Activated CD8-positive, alpha-beta T cell treated with anti-CD3 and anti-CD28 coated beads, Interleukin-2, amount 10 ng/mL, durations not matched to agents 7 days and 5 days (primary cell): ENCODE measurements at regions not wholly inside any gene's neighbourhood (a gene's known extent, or its start where the extent isn't known, plus 50 kb on each side); places are given as distances from the start of the nearest gene placed in this dataset.

ENCODE experiments used
- ATAC-seq: fragments of 150-1000 bp; cut with Tn5 transposase; one replicate; pipeline ENCODE4 v1.10.0; 2021; ENCODE audit warnings: moderate library complexity
- CTCF ChIA-PET: fragments of 350-600 bp; sonication (Branson Sonifier 250); formaldehyde crosslinking; loops from one replicate; lab custom pipeline; 2021; ENCODE audit warnings: antibody characterized with exemption; lab: Charles Lee
- POLR2A ChIA-PET: fragments of 350-600 bp; sonication (Branson Sonifier 250); formaldehyde crosslinking; loops from one replicate; lab custom pipeline; 2021; ENCODE audit warnings: antibody characterized with exemption; lab: Charles Lee
- DNase-seq: peaks from one replicate; pipeline ENCODE4 v3.0.0-alpha.2; 2020
- H3K27ac Mint-ChIP-seq: one replicate; pipeline ENCODE4 v1.8.0; 2021; ENCODE audit warnings: mild to moderate bottlenecking, mixed read lengths
- H3K27me3 Mint-ChIP-seq: one replicate; pipeline ENCODE4 v1.8.0; 2021; ENCODE audit warnings: low read depth, mixed read lengths
- H3K36me3 Mint-ChIP-seq: one replicate; pipeline ENCODE4 v1.8.0; 2021; ENCODE audit warnings: low read depth, mixed read lengths
- H3K4me1 Mint-ChIP-seq: one replicate; pipeline ENCODE4 v1.8.0; 2021; ENCODE audit warnings: low read depth, mixed read lengths
- H3K4me3 Mint-ChIP-seq: one replicate; pipeline ENCODE4 v1.8.0; 2021; ENCODE audit warnings: mild to moderate bottlenecking, mixed read lengths
- H3K9me3 Mint-ChIP-seq: one replicate; pipeline ENCODE4 v1.8.0; 2022; ENCODE audit warnings: mixed read lengths; ENCODE audit not compliant: insufficient read depth

DNA sequence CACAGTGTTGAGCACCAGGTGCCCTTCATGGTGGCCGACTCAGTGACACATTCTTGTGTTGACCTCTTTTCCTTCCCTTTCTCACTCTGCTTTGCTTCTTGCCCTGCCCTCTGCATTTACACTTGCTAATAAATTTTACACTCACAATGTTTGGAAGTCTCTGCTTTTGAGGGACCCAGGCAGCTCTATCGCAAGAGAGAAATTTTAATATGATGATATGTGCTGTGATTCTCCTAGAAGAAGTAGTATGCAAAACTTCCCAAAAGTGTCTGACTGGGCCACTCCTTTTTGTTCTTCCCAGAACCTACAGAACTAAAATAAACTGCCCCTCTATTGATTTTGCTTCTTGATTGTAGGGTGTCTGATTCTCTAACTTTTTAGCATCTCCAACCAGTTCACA is 135.0 kb downstream of the IRS1 start:
- Mint-ChIP-seq H3K27me3 (peaks cover 10% of the 10 kb centered on the region), H3K4me1 (no peaks in the 10 kb centered on the region), H3K27ac (no peak overlapping the region), H3K4me3 (no peak overlapping the region), H3K9me3 (no peaks in the 10 kb centered on the region), H3K36me3 (no peaks in the 10 kb centered on the region)
- no peak for DNase-seq
- CTCF ChIA-PET: no interaction called here
- POLR2A ChIA-PET: no interaction called here
- ATAC-seq: no peak

DNA sequence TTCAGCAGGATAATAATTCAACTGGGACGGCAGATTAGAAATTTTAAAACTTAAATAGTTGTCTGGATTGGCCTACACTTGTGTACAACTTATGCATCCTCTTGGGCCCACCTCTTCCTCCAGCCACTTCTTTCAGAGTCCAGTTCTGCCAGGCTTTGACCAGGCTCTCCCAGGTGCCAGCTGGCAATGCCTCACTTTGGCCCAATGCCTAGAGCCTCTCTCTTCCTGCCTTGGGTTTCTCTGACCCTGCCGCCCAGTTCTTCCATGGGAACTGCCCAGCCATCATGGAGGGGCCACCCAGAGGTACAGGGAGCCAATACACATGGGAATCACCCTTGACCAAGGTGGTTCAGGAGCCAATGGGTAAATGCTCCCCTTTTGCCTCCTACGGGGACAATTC is 135.5 kb downstream of the IRS1 start:
- no peaks in the 10 kb centered on the region for H3K9me3 Mint-ChIP-seq
- no peak overlapping the region for H3K4me3 Mint-ChIP-seq
- DNase-seq (no peak), ATAC-seq (no peak)
- no peak overlapping the region for H3K27ac Mint-ChIP-seq
- peaks cover 7% of the 10 kb centered on the region for H3K27me3 Mint-ChIP-seq
- no peaks in the 10 kb centered on the region for H3K4me1 Mint-ChIP-seq
- CTCF ChIA-PET: no interaction called here
- H3K36me3 Mint-ChIP-seq: no peaks in the 10 kb centered on the region
- POLR2A ChIA-PET: no interaction called here

DNA sequence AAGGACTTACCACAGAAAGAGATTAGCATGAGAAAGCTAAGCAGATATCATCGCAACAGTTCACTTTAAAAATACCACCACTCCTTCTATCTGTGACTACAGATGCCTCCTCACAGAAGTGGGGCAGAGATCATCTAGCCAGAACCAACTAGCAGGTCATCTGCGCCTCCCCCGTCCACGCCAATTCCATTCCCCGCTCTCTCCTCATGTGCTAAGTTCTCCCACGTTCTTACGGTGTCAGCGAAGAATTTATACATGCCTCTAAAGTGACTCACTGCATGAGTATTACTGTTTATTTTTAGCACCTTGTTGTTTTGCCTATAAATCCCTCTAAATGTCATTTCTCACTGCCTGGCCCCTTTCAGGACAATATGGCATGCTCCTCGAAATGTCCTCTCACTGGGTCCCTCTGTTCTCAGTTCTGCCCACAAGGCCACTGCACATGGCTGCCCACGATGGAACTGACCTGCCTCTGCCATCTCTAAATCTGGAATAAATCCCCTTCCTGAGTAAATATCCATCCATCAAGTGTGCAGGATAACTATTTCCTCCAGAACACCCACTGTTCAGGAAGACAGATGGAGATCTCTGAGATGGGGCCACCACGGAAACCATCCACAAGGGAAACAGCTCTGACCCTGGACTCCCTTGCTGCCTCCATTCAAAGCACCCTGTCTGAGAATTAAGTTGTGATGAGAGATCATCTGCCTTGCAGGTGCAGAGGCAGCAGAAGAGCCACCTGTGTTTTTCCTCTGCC is 137.7 kb downstream of the IRS1 start:
- no peaks in the 10 kb centered on the region for H3K9me3 Mint-ChIP-seq
- H3K4me3 Mint-ChIP-seq: no peak overlapping the region
- CTCF ChIA-PET: no interaction called here
- H3K27ac Mint-ChIP-seq: no peak overlapping the region
- peaks cover 2% of the 10 kb centered on the region for H3K4me1 Mint-ChIP-seq
- POLR2A ChIA-PET: no interaction called here
- no peak for DNase-seq
- no peaks in the 10 kb centered on the region for H3K36me3 Mint-ChIP-seq
- H3K27me3 Mint-ChIP-seq: peaks cover 5% of the 10 kb centered on the region
- ATAC-seq: no peak

DNA sequence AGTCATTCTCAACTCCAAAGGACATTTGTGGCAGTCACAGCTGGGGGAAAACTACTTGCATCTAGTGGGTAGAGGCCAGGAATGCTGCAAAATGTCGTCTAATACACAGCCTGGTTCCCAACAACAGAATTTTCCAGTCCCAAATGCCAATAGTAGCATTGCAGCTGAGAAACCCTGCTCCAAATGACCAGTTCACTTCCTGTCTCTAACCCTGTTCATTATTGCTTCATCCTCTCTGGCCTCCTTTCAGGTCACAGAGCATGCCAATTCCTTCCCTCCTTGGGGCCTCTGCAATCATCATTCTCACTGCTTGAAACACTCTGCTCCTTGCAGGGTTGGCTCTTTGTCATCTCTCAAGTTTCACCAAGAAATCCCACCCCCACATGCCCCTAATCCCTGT is 139.1 kb downstream of the IRS1 start:
- ChIA-PET CTCF (no interaction called here), POLR2A (no interaction called here)
- no peak overlapping the region for H3K27ac Mint-ChIP-seq
- no peaks in the 10 kb centered on the region for H3K9me3 Mint-ChIP-seq
- no peak overlapping the region for H3K4me3 Mint-ChIP-seq
- DNase-seq: no peak
- ATAC-seq: no peak
- peaks cover 5% of the 10 kb centered on the region for H3K27me3 Mint-ChIP-seq
- H3K36me3 Mint-ChIP-seq: no peaks in the 10 kb centered on the region
- H3K4me1 Mint-ChIP-seq: peaks cover 10% of the 10 kb centered on the region

DNA sequence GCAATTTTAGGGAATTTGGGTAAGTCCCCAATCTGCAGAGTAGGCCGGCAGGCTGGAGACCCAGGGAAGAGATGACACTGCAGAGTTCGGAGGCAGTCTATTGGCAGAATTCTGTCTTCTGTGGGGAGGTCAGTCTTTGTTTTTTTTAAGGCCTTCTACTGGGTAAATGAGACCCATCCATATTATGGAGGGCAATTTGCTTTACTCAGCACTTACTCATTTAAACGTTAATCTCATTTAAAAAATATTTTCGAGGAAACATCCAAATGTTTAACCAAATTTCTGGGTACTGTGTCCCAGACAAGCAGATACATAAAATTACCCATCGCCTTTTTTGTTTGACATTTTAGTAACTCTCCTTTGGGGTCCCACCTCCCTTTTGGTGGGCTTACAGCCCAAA is 139.5 kb downstream of the IRS1 start:
- Mint-ChIP-seq H3K4me1 (peaks cover 11% of the 10 kb centered on the region), H3K4me3 (no peak overlapping the region), H3K36me3 (no peaks in the 10 kb centered on the region), H3K27me3 (peaks cover 5% of the 10 kb centered on the region), H3K9me3 (no peaks in the 10 kb centered on the region), H3K27ac (no peak overlapping the region)
- ChIA-PET POLR2A (no interaction called here), CTCF (no interaction called here)
- ATAC-seq (no peak), DNase-seq (no peak)

DNA sequence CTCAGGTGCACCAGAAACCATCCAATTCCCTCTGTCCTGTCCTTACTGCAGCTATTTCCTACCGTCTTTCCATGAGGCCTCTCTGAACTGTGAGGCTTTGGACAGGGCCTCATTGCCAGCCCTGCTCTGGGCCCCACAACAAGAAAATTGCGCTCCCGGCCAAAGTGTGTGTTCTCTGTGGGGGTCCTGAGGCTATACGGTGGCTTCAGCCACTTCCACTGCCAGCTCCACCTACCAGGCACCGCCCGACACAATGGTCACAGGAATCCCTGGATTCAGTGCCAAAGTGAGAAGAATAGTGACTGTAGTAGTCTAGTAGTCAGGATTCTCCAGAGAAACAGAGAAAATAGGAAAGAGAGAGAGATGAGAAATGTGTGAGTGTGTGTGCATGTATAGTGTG is 140.2 kb downstream of the IRS1 start:
- peaks cover 13% of the 10 kb centered on the region for H3K4me1 Mint-ChIP-seq
- POLR2A ChIA-PET: no interaction called here
- H3K4me3 Mint-ChIP-seq: no peak overlapping the region
- DNase-seq (no peak), ATAC-seq (no peak)
- no peaks in the 10 kb centered on the region for H3K36me3 Mint-ChIP-seq
- no peaks in the 10 kb centered on the region for H3K27me3 Mint-ChIP-seq
- no peak overlapping the region for H3K27ac Mint-ChIP-seq
- no peaks in the 10 kb centered on the region for H3K9me3 Mint-ChIP-seq
- CTCF ChIA-PET: no interaction called here

DNA sequence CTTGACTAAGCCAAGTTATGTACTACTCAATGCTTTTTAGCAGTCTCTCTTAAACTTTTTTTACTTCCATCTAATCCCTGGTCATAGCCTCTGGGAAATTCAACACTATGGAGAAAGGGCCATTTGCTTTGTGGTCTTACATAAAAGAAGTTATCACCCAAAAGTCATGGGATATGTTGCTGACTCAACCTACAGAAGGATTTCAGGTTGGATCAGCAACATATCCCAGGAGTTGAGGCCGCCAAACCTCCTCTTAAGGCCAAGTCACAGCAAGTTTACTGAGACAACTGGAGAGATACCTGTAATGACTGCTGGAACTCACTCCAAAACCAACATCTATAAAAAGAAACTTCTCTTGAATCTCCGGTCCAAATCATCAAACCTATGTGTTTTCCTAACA is 141.1 kb downstream of the IRS1 start:
- Mint-ChIP-seq H3K4me3 (no peak overlapping the region), H3K36me3 (no peaks in the 10 kb centered on the region), H3K27ac (no peak overlapping the region), H3K27me3 (no peaks in the 10 kb centered on the region), H3K9me3 (no peaks in the 10 kb centered on the region), H3K4me1 (peaks cover 17% of the 10 kb centered on the region)
- POLR2A ChIA-PET: no interaction called here
- no peak for DNase-seq
- CTCF ChIA-PET: no interaction called here
- no peak for ATAC-seq

DNA sequence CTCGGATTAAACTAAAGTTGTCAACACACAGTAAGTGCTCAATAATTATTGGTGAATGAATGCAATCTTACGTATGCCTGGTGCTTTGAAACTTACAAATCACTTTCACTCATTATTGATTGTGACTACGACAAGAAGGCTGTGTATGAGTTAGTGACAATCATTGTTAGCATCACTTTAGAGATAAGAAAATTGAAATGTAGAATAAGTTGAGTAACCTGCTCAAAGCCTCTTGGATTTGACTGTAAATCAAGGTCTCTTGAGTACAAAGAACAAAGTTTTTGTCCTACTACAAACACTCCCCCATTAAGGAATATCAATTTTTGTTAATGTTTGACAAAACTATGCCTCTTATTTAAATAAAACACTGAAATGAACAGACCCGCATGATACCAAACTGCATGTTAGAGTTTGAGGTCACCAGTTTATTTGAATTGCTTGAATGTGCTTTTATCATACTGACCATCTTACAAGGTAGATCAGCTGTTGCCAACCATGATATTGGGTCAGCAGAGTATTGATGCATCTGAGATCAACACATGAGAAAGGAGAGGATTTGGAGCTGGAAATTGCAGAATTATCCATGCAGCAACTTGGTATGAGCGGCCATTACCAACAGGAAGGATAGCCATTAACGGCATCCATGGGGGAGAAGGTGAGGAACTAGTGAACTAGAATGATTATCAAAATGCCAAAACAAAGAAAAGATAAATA is 142.1 kb downstream of the IRS1 start:
- ATAC-seq (no peak), DNase-seq (no peak)
- H3K9me3 Mint-ChIP-seq: no peaks in the 10 kb centered on the region
- H3K4me3 Mint-ChIP-seq: no peak overlapping the region
- no peak overlapping the region for H3K27ac Mint-ChIP-seq
- H3K4me1 Mint-ChIP-seq: peaks cover 25% of the 10 kb centered on the region
- no peaks in the 10 kb centered on the region for H3K36me3 Mint-ChIP-seq
- no peaks in the 10 kb centered on the region for H3K27me3 Mint-ChIP-seq
- ChIA-PET POLR2A (no interaction called here), CTCF (interaction anchor here (1.0 kb wide), 1 partner anchor 142 kb away, joined by 4 read pairs; the partner anchor contains the start of gene IRS1)

DNA sequence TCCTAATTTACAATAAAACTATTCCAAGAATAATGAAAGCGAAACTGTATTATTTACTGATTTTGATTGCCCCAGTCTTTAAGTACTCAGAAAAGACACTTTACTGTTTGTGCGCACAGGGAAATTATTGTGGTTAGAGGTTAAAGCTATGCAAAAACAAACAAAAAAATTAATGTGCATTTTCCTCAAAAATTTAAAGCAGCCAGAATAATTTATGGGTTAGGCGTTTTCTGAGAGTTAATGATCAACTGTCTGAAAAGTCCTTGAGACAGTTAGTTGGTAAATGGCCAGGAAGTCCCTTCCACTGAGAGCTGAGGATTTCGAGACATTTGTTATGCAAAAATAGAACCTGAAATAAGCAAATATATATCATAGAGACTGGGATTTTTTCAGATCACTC is 143.3 kb downstream of the IRS1 start:
- Mint-ChIP-seq H3K4me3 (no peak overlapping the region), H3K4me1 (peaks cover 37% of the 10 kb centered on the region), H3K27ac (no peak overlapping the region), H3K27me3 (no peaks in the 10 kb centered on the region), H3K9me3 (no peaks in the 10 kb centered on the region), H3K36me3 (no peaks in the 10 kb centered on the region)
- ChIA-PET CTCF (interaction anchor here (1.0 kb wide), 1 partner anchor 144 kb away, joined by 4 read pairs; the partner anchor contains the start of gene IRS1), POLR2A (no interaction called here)
- DNase-seq (no peak), ATAC-seq (no peak)

DNA sequence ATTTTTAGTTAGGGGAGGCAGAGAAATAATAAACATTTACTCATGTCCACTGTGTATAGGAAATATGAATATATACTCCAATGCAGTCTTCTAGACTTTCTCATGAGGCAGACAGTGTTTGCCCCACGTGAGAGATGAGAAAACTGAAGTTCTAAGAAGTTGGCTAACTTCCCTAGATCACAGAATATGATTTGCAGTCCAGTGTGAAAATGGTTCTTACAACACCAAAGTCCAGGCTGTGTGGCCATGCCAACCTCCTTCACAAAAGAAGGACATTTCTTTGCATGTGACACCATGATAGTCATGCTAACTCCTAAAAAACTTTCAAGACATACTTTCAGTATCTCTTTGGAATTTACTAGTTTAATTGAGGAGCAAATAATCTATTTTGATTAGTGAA is 143.7 kb downstream of the IRS1 start:
- H3K9me3 Mint-ChIP-seq: no peaks in the 10 kb centered on the region
- no peaks in the 10 kb centered on the region for H3K36me3 Mint-ChIP-seq
- no peak overlapping the region for H3K4me3 Mint-ChIP-seq
- no peaks in the 10 kb centered on the region for H3K27me3 Mint-ChIP-seq
- ChIA-PET CTCF (no interaction called here), POLR2A (no interaction called here)
- no peak for DNase-seq
- peaks cover 42% of the 10 kb centered on the region for H3K4me1 Mint-ChIP-seq
- no peak overlapping the region for H3K27ac Mint-ChIP-seq
- ATAC-seq: no peak

DNA sequence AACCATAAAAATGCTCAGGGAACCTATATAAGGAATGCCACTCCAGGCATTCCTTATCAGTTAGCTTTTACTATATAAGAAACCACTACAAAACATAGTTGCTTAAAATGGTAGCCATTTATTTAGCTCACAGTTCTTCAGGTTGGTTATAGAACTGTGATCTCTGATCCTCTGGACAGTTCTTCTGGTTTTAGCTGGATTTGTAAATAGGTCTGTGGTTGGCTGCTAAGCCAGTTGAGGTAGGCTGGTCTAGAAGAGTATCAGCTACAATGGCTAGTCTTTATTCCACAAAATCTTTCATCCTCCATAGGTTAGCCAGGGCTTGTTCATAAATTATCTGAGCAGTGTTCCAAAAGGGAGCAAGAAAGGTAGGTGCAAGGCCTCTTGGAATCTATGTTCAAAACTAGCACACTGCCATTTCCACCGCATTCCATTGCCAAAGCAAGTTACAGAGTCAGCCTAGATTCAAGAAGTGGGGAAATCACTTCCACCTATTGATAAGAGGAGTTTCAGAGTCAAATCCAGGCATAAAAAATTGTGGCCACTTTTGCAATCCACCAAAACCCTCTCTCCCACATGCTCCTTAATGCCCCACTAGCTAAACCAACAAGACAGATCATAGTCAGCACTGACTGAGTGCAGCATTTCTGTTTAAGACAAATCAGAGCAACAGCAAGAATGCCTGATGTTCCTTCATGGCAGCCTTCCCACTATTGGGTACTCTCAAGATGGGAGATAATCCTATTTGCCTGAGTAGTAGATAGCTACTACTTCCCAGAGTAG is 146.4 kb downstream of the IRS1 start:
- ATAC-seq (no peak), DNase-seq (no peak)
- peaks cover 15% of the 10 kb centered on the region for H3K9me3 Mint-ChIP-seq
- POLR2A ChIA-PET: no interaction called here
- H3K27ac Mint-ChIP-seq: no peak overlapping the region
- peaks cover 54% of the 10 kb centered on the region for H3K4me1 Mint-ChIP-seq
- CTCF ChIA-PET: interaction anchor here (1.2 to 2.1 kb wide), 2 partner anchors 146 to 149 kb away, joined by 5 to 14 read pairs; partner anchors contain the start of gene IRS1
- peaks cover 18% of the 10 kb centered on the region for H3K36me3 Mint-ChIP-seq
- no peaks in the 10 kb centered on the region for H3K27me3 Mint-ChIP-seq
- no peak overlapping the region for H3K4me3 Mint-ChIP-seq

DNA sequence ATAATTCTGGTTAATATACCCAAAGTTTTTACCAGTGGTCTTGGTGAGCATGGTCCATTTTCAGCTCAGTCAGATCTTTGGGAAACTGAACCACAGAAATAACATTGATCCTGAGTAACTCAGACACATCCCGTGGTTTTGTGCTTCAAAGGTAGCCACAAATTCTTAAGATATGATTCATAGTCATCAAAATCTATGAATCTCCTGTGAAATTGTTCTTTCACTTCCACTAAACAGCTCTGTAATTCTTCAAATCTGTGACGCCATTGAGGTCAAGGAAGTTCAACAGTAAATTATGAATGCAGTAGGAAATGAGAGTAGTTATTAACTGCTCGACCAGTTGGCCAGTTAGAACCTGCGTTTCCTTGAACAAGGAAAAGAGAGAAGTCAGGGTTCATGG is 147.3 kb downstream of the IRS1 start:
- H3K27me3 Mint-ChIP-seq: no peaks in the 10 kb centered on the region
- no peak overlapping the region for H3K4me3 Mint-ChIP-seq
- peaks cover 54% of the 10 kb centered on the region for H3K4me1 Mint-ChIP-seq
- peaks cover 18% of the 10 kb centered on the region for H3K36me3 Mint-ChIP-seq
- POLR2A ChIA-PET: no interaction called here
- DNase-seq (no peak), ATAC-seq (peak; percentile 25)
- peaks cover 15% of the 10 kb centered on the region for H3K9me3 Mint-ChIP-seq
- H3K27ac Mint-ChIP-seq: no peak overlapping the region
- CTCF ChIA-PET: interaction anchor here (1.2 to 2.1 kb wide), 3 partner anchors 147 to 332 kb away, joined by 3 to 14 read pairs (median 5); partner anchors contain the start of gene IRS1
